ENCODE measurements at regions not wholly inside any gene's neighbourhood (a gene's known extent, or its start where the extent isn't known, plus 50 kb on each side); places are given as distances from the start of the nearest gene placed in this dataset.

DNA sequence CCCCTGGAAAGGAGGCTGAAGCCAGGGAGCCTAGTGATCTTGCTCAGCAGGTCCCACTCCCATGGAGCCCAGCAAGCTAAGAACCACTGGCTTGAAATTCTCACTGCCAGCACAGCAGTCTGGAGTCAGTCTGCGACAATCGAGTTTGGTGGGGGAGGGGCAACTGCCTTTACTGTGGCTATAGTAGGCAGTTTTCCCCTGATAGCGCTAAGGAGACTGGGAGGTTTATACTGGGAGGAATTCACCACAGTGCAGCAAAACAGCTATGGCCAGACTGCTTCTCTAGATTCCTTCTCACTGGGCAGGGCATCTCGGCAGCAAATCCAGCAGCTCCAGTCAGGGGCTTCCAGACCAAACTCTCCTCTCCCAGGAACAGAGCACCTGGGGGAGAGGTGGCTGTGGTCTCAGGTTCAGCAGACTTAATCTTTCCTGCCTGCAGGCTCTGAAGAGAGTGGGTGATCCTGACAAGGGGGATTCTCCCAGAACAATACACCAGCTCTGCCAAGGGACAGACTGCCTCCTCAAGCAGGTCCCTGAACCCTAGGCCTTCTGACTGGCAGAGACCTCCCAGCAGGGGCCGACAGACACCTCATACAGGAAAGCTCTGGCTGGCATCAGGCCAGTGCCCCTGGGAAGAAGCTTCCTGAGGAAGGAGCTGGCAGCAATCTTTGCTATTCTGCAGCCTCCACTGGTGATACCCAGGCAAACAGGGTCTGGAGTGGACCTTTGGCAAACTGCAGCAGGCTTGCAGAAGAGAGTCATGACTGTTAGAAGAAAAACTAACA is 548.5 kb upstream of the NEGR1 start:
- no peak for DNase-seq (ENCODE audit: low spot score)

DNA sequence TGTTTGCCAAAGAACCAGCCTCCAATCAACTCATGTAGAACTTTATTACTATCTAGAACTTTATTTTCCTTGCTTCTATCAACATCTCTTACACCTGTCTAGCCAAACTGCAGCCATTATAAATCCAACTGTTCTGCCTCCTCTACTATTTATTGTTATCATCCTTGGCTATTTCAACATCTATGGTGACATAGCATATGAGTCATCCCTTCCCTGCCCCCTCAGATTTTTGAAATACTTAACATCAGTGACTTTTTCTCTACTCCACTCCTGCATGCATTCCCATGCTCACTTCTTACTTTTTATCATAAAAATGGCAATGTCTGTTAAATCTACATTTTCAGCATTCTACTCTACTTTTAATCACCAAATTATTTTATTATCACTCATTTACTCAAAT is 544.9 kb upstream of the NEGR1 start:
- DNase-seq (ENCODE audit: low spot score) = no peak

DNA sequence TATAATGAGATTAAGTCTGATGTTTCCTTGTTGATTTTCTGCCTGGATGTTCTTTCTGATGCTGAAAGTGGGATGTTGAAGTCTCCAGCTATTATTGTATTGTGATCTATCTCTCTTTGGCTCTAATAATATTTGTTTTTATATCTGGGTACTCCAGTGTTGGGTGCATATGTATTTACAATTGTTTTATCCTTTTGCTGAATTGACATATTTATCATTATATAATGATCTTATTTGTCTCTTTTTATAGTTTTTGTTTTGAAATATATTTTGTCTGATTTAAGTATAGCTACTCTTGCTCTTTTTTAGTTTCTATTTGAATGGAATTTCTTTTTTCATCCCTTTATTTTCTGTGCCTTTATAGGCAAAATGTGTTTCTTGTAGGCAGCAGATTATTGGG is 522.2 kb upstream of the NEGR1 start:
- no peak for DNase-seq (ENCODE audit: low spot score)

DNA sequence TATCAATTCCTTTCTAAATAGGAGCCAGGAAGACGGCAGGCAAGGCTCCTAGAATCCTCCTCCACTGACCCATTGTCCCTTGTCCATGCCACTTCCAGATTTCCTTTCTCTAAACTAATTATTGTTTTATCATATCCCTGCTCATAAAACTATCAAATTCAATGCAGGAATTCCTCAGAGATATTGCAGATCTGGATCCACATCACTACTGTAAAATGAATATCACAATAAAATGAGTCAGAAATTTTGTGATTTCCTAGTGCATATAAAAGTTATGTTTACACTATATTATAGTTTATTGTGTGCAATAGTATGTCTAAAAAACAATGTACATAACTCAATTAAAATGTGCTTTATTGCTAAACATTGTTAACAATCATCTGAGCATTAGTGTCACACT is 498.7 kb upstream of the NEGR1 start:
- DNase-seq (ENCODE audit: low spot score) = no peak

DNA sequence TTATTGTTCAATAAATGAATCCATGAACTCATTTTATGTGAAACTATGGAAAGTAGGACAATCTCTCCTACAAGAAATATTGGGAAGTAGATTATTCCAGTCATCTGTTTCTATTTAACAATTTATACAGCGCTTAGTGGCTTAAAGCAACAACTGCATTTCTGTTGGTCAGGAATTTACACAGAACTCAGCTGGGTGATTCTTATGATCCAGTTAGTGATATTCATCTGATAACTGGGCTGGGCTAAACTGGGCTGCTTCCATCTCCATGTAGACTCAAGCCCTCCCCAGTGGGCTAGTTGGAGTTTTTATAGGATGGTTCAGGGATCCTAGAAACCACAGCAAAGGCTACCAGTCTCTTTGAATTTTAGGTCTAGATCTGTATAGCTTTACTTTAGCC is 497.9 kb upstream of the NEGR1 start:
- DNase-seq (ENCODE audit: low spot score) = no peak

DNA sequence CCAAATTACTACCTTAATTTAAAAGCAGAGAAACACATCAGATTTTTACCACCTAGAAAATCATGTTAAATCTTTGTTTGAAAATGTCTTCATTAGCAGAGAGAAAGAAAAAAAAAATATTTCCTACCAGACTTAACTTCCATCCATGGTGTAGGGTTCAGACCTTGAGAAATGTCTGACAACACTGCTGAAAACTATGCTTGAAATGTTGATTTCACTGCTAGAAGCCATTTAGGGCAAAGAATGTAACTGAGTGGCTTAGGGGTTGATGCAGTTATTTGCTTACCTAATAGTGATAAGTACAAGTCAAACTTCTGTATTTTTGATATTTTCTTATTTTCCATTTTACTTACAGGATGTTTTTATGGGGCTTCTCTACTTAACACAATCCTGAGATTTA is 495.6 kb upstream of the NEGR1 start:
- DNase-seq (ENCODE audit: low spot score) = no peak

DNA sequence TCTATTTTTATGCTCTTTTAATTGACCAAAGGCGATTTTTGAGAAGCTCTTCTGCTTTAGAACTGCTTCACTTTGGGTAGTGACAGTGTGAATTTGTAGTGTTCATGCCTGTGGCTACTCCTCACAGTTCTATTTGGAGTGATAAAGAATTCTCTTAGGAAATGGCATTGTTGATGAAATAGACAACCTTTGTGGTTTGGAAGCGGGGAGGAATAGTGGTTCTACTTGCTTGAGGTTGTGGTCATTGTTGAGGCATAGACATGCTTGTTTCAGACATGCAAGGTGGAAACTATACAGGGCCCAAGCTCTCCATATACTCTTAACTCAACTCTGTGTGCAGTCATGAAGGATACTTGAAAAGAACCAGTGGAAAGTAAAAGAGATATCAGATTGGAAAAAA is 481.1 kb upstream of the NEGR1 start:
- DNase-seq (ENCODE audit: low spot score) = no peak

DNA sequence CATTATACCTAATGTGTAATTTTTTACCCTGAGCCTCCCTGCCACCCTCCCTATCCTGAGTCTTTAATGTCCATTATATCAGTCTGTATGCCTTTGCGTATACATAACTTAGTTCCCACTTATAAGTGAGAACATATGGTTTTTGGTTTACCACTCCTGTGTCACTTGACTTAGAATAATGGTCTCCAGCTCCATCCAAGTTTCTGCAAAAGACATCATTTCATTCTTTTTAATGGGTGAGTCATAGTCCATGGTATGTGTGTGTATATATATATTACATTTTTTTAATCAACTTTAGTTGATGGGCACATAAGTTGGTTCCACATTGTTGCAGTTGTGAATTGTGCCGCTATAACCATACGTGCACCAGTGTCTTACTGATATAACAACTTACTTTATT is 477.1 kb upstream of the NEGR1 start:
- no peak for DNase-seq (ENCODE audit: low spot score)

DNA sequence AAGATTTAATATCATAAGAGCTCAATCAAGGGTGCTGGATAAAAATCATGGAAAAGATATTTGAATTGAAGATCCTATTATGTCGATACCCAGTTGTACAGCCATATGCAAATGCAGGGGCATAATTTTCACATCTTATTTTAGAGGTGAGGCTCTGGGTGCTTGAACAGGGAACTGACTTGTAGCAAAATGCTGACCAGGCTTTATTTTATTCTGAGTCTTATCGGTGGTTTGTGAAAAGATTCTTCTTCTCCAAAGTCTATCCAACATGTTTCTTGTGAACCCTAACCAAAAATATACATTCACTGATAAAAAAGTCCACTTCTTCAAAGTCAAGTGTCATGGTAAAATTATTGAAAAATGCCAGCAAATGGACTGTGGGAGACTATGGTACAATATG is 475.5 kb upstream of the NEGR1 start:
- DNase-seq (ENCODE audit: low spot score) = no peak

DNA sequence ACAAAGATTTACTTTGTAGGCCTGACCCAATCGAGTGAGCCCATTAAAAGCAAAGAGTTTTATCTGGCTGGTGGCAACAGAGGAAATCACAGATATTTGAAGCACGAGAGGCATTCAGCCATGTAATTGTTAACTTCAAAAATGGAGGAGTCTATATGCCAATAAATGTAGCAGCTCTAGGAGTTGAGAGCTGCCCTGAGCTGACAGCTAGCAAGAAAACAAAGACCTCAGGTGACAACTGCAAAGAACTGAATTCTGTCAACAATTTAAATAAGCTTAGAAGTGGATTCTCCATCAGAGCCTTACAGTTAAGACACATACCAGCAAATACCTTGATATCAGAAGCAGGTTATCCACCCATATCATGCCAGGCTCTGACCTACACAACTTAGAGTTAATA is 463.1 kb upstream of the NEGR1 start:
- DNase-seq (ENCODE audit: low spot score) = no peak

DNA sequence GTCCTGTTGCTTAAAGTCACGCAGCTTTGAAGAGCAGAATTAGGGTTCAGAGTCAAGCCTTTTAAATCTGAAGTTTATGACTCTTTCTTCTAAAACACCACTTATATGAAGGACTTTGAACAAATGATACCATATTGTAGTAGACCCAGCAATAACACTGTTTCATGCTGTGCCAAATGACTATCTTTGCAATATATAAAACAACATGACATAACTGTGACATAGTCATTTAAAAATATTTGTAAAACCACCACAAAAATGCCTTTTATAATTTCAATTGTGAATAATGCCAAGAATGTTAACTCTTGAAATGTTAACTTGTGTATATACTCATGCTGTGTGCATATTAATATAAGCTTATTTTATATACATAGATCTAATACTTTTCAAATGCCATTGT is 452.1 kb upstream of the NEGR1 start:
- no peak for DNase-seq (ENCODE audit: low spot score)

DNA sequence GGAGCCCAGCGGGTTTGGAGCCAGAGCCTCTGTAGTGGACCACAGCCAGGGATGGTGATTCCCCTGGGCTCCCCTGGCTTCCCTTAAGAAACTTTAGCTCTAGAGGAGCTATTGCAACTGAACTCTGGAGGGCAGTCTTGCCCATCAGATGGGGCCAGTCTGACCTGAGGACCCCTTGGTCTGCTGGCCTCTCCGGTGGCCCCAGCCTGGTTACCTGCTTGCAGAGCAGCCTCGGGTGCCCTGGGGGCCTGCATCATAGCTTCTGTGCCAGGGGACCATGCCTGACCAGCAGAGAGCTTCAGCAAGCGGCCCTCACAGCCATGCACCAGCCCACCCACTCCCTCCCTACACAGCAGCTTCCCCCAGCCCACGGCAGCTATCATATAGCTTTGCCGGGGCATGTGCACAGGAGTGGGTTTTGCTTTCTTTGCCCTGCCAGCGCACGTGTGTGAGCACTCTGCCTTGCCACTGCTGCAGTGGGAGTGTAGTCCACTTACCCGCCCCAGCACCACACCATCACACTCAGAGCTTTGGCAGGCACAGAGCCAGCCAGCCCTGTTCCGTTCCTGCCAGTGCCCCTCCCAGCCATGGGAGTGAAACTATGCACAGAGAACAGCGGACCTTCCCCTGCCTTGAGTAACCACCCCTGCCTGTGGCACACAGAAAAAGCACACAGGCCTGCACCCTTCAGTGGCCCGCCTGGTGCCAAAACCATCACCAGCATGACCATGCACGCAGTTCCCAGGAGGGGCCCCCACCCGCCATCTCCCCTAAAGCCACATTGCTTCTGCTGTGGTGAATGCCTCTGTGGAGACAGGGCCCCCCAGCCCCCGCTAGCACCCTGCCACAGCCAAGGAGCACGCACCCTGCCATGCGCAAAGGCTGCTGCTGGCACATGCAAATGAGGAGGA is 442.9 kb upstream of the NEGR1 start:
- no peak for DNase-seq (ENCODE audit: low spot score)

DNA sequence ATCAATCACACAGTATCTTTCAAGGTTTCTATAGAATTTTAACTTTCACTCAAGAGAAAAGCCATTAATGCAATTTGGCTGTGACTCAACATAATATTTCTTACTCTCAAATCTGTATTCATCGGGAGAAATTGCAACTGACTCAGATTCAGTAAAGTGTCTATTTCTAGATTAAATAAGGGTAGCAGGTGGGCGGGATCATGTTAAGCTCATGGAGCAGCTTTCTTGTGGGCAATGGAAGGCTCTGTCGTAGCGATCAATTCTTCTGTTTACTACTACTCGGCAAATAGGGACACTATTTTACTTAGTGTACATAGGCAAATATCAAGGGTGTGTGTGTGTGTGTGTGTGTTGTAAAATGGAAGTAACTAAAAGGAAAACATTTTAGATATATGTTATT is 423.6 kb upstream of the NEGR1 start:
- DNase-seq (ENCODE audit: low spot score) = no peak

DNA sequence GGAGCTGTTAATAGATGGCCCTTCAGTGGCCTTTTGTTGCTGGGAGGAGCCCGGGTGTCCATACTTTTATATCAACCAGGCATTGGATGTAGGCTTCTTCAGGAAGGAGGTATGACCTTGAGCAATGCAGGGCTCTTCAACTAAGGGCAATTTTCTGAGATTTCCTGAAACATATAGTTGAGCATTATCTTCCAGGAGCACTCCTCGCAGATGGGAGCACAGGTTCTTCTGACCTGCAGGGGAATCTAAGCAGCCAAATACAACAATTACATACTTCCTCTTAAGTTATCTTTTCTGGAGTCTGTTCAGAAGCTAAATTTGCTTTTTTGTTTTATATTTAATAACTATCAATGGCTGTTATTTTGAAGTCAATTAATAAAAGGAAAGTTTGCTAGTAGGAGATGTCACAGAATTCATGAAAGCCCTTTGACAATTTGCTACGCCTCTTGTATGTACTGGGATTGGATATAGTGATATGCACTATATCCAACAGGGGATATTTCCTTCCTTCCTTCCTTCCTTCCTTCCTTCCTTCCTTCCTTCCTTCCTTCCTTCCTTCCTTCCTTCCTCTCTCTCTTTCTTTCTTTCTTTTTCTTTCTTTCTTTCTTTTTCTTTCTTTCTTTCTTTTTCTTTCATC is 422.6 kb upstream of the NEGR1 start:
- DNase-seq (ENCODE audit: low spot score) = no peak

DNA sequence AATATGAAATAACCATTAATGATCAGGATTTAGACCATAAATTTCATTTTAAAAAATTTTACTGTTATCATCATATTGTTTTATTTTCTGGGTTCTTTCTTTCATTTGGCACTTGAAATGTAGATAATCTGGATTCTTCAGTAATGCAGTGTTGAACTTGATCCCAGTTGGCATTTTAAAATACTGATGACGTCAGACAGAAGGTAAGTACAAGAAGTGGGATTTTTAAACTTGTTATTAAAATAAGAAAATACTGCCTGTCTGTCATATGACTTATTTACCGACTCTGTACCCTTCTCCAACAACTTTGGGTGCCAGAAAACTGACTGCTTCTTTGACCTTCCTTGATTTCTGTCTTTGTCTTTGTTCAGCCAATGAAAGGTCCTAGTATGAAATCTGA is 415.1 kb upstream of the NEGR1 start:
- no peak for DNase-seq (ENCODE audit: low spot score)

DNA sequence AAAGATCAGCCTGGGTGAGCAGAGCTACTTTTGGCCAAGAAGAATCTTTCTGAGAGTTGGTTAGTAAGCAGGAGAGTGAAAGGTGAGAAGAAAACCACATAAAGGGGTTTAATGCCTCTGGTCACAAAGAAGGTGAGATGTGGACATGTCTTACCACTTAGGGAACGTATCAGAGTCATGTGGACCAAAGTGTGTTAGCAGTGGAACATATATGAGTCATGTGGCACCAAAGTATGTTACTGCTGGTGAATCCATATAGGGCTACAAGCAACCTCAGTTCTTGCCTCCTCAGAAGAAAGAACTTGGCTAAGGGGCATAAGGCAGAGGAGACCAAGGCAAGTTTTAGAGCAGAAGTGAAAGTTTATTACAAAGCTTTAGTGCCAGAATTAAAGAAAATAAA is 411.6 kb upstream of the NEGR1 start:
- DNase-seq (ENCODE audit: low spot score) = no peak

DNA sequence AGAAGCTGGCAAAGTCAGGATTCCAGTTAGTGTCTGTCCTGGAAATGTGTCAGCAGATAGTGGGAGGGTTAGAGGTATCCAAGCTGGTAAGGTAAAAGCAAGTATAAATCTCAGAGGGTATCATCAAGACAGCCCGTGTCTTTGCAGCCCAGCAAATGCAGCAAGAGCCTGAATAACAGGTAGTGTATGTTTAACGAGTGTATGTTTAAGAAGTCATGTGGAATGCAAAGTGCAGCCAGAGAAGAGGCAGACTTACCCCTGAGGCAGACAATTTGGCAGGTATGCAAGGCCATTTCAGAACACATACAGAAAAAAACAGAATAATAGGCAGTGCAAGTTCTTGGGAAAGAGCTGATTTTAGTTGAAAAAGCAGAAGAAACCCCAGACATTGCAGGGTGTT is 411.0 kb upstream of the NEGR1 start:
- no peak for DNase-seq (ENCODE audit: low spot score)

DNA sequence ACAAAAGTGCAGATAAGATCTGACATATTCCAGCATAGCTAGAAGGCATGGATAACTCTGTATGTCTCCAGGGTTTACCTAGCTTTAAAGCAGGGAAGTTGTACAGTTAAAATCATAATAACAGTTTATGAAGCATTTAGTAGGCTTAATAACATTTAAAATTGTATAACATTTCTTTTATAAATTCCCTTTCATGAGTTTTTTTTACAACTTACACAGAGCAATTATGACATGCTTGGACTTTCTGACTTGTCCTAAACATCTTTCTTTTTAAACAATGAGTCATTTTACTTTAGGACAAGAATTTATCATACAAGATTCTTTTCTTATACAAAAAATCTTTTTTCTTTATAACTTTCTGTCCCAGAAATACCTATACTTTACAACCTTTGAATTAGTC is 408.5 kb upstream of the NEGR1 start:
- DNase-seq (ENCODE audit: low spot score) = no peak

DNA sequence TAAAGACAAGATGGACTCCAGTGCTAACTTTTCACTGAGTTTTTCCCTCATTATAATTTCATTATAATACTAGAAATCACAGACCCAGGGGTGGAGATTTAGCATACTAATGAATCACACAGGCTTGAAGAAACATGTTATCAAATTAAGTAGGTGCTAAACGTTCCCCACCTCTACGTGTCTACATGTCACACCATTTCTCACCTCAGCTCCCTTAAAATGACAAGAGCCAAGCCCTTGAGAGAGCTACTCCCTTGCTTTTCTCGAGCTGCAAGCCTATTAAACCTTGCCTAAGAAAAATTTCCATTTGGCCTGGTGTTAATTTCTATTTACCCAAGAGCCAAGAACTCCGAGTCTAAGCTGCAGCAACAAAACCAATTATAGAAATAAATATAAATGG is 396.3 kb upstream of the NEGR1 start:
- no peak for DNase-seq (ENCODE audit: low spot score)

DNA sequence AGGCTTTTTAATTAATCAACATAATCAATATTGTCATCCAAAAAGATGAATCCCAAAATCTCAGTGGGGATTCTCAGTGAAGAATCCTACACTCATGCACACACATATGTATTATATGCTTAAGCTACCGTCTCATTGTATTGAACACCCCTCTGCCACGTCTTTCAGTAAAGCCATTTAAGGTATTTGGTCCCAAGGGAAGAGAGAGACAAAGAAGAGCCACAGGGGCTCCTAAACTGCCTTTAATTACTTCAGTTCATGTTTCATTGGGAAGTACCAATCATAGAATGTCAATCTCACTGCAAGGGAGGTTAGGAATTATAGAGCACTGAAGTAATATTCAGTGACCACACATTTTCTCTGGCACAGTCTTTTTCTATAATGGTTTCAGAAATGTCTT is 388.6 kb upstream of the NEGR1 start:
- no peak for DNase-seq (ENCODE audit: low spot score)

DNA sequence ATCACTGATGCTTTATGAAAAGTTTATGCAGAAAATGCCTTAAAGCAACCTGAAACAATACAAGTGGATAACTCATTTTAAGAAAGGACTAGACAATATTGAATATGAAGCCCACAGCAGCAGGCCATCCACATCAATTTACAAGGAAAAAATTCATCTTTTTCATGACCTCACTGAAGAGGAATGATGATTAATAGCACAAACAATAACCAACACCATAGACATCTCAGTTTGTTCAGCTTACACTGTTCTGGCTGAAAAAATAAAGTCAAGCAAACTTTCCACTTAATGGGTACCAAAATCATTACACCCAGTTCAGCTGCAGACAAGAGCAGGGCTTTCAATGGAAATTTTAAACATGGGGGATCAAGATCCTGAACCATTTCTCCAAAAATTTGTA is 380.6 kb upstream of the NEGR1 start:
- DNase-seq (ENCODE audit: low spot score) = no peak

DNA sequence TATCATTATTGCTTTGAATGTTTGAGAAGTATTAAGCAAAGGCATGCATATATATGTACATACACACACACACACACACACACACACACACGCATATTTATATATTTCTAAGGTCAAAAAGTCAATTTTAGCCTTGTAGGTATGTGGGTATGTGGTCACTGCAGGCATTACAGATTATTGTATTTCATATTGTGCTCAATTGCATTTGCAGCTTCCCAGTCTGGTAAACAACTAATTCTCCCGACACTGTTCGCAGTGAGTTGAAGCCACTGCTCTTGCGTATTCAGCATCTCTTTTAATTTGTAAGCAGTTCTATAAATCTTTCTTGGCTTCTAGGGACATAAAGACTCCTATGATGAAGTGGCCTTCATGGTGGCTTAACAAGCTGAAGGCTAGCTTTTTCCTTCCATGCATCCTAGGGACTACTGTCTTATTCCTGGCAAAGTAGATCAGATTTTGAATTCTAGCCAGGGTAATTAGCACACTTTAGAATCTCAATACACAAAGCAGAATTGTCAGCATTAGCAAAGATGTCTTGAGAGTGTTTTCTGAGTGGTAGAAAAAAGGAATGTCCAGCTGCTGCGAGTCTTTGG is 368.6 kb upstream of the NEGR1 start:
- no peak for DNase-seq (ENCODE audit: low spot score)
